HG02938 (cell line): ENCODE measurements at regions not wholly inside any gene's neighbourhood (a gene's known extent, or its start where the extent isn't known, plus 50 kb on each side); places are given as distances from the start of the nearest gene placed in this dataset.

Experiments
- ATAC-seq: cut with Tn5 transposase; IDR thresholded peaks from one replicate; pipeline ENCODE4 v1.9.1; 2021; ENCODE audit warnings: mild to moderate bottlenecking, moderate library complexity; ENCODE audit not compliant: unreplicated experiment

DNA sequence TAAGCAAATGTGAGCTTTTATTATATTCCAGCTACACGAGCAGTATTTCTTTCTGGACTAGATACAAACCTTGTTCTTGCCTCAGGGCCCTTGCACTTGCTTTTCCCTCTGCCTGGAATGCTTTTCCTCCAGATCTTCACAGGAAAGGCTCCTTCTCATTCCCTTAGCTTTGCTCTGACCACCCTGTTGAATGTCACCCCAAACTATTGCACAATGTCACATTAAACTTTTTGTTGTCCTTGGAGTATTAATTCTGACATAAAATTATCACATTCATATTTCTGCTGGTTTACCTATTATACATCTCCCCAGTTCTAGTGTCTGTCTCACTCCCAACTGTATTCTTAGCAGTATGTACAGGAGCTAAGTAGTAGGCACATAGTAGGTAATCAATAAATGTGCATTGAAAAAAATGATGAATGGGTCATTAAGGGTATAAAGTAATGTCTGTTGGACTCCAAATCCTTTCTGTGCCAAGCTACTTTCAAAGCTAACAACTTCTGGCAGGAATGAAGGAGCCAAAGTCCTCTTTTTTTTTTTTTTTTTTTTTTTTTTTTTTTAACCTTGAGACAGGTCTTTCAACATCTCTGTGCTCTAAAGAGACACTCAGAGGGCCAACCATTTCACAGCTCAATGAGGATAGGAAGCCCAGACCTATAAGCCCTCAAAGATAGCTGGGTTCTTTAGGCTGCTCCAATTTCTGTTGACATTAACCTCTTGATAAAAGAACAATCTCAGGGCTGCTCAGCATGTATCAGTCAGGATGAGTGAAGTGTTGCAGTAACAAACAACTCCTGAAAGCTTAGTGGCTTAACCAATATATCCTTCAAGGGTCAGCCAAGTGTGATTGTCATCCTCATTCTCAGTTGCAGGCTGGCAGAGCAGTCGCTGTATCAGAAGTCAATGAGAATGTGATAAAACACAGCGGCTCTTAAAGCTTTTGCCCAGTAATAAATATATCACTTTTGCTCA, 424.4 kb upstream of the TBX3 start:
- no peak for ATAC-seq

DNA sequence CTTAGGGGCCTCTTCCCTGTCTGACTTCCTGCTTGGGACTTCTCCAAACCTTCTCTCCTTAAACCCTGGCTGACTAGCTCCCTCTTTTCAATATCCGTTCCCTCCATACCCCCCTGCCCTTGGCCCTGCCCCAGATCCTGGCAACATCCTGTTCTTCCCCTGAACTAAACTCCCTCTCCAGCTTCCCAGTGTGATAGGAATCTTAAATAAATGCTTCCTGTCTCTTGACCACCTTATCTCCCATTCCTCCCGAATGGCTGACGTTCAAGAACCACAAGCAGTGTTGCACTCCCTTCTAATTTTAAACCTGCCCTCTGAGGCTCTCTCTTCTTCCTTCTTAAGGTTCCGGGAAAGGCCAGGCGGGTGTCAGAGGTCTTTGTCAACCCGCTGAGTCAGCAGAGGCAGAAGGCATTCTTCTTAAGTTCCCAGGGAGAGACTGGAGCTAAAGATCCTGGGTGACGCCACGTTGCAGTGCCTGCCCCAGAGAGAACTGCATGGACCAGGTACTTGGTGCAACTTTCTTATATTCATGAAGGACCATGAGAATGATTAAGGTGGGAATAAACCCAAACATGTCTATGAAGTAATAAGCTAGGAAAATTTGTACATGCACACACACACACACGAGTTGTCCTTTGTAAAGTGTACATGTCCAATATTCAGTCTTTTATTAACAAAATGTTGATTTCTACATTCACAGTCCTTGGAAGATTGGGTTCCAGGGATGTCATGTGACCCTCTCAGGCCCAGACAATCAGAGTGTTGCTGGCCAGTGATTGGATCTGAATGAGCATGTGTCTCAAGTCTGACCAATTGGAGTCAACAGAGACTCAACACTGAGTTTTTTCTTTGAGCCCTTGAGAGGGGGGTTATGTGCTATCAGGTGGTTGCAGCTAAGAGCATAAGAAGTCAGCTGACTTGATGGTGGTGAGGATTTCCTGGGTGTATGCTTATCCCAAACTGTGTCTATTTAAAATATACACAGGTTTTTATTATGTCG, 420.2 kb upstream of the TBX3 start:
- no peak for ATAC-seq

DNA sequence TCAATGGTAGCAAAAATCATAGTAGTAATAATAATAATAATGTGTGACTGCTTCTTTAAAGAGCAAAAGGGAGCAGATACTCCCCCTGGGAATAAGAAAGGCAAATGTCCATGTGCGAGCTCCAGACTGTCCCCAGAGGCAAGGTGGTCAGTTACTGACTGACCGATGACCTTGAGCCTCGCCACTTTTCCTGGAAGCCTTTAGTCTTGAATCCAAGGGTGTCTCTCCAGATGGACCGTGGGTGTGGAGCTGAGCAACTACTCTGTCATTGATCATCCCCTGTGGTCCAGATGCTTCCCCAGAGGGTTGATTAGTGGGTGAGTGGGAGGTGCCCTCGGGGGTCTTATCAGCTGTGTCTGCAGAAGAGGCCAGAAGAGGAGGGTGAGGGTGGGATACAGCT, 418.5 kb upstream of the TBX3 start:
- no peak for ATAC-seq

DNA sequence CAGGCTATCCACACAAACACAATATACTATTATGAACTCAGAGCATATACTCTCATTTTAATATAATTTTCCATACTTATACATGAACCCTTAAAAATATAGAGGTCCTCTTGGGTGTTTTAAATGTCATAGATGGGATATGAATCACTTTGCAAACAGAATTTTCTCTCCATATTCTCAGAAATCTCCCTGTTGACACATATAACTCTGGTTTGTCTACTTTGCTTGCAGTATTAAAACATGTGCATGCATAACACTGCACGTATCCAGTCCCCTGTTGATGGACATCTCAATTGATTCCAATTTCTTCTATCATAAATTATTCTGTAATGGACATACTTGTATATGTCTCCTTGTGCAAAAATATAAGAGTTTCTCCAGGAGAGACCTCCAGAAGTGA, 417.5 kb upstream of the TBX3 start:
- ATAC-seq = no peak

DNA sequence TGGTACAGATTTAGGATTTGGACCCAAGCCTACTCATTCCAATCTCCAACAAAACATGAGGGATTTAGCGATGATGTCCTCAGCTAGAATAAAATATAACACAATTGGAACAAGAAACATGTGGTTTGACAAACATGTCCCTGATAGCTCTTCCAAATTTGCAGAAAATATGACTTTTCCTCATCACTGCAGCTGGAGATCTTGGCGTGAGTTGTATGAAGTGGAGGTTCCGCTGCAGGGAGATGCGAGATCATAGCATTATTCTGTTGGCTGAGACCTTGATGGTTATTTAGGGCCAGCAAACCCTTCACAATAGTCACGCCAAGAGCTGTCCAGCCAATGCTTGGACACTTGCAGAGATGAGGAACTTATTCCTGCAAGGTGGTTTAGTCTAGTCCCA, 413.4 kb upstream of the TBX3 start:
- no peak for ATAC-seq

DNA sequence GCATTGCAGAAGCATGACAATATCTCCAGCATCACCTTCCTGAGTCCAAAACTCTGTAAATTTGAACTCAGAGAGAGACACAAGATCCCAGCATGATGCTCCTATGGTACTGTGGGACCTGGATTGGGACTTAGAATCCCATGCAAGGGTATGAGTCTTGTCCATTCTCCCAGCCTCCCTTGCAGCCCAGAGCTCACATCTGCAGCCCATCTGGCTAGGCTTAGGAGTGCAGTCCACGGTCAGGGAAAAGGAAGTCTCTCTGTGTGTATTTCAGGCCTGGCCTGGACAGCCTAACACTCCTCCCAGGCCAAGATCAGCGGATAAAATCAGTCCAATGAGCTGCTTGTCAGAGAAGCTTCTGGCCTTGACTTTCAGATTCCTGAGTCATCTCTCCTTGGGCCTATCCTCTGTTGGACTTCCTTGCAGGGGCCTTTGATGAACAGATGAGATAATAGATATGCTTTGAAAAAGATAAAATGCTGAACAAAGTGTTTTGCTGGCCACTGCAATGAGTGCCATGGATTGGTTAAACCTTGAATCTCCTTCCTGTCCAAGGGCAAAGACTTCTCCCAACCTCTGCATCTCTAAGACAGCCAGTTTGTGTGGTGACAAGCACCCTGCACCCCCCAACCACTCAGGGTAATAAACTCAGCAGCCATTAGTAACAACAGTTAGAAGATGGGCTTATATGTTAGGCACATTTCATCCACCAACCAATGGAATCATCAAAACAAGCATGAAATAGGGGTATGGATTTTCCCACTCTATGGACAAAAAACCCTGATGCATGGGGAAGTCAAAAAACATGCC, 412.8 kb upstream of the TBX3 start:
- no peak for ATAC-seq

DNA sequence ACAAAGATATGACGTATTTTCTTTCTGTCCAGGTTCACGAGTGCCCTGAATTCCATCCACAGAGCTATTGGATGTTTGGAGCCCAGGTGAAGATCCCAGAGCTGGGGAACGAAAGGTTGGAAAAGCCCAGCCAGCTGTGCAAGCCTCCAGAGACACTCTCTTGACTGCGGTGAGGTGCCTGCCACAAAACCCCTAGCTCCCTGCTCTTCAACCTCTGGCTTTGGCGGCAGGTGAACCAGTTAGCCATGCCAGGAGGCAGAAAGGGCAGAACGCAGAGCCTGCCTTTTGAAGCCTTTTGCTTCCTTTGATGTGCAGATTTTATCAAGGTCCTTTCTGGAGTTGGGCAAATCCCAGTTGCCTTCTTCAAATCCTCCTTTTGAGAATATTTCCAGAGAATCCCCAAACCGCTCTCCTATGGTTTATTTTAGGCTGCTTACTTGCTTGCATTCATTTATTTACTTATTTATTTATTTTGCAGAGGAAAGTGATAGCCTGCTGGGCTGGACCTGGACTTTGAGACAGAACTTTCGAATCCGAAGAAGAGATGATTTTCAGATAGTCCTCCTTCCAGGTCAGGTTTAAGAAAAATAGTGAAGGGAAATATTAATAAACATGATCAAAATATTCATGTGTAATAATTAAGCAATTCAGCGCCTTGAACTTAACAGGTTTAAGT, 411.2 kb upstream of the TBX3 start:
- no peak for ATAC-seq

DNA sequence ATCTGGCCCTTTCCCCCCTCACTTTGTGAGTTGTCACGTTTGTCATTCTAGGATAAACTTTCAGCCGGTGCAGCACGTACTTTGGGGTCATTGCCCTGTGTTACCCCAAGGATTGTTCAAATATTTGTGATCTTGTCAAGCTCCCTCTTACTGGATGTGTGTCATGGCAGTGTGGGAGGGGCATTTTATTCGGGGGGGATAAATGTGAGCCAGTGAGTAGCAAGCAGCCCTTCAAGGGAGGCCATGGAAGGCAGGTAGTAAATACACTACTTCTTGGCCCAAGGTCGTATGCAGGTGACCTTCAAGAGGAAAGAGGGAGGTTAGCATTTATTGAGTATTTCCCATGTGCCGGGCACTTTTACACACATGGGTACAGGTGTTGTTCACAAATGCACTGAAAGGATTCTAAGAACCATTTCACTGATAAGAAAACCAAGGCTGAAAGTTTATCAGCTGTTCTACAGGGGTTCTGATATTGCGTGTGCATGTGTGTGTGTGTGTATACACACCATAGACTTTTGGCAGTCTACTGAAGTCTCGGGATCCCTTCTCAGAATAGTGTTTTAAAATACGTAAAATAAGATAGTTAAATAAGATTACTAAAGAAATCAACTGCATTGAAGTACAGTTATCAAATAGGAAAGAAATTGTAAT, 410.3 kb upstream of the TBX3 start:
- ATAC-seq = no peak

DNA sequence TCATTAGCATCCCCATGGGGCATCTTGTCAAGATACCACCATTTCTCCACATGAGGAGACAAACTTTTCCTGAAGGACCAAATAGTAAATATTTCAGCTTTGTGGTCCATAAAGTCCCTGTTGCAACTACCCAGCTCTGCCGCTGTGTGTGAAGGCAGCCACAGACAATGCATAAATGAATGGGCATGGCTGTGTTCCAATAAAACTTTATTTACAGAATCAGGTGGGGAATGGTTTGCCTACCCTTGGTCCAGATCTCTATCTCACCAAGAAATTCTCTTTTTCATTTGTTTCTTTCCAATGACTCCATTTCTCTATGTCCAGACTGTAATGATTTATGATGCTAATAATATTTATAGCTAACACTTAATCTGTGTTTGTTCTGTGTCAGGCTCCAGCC, 409.3 kb upstream of the TBX3 start:
- ATAC-seq = no peak

DNA sequence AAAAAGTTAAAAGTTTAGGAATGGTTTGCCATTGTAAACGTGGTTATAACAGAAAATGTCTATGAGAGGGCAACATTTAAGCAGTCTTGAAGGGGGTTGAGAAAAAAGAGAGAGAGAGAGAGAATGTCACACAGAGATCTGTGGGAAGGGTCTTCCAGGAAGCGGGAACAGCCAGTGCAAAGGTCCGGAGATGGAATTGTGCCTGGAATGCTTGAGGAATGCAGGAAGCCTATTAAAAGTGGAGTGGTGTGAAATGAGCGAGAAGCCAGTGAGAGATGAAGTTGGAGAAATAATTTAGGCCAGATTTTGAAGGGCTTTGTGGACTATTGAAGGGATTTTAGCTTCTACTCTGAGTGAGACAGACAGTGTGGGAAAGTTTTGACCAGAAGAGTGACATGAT, 406.8 kb upstream of the TBX3 start:
- no peak for ATAC-seq

DNA sequence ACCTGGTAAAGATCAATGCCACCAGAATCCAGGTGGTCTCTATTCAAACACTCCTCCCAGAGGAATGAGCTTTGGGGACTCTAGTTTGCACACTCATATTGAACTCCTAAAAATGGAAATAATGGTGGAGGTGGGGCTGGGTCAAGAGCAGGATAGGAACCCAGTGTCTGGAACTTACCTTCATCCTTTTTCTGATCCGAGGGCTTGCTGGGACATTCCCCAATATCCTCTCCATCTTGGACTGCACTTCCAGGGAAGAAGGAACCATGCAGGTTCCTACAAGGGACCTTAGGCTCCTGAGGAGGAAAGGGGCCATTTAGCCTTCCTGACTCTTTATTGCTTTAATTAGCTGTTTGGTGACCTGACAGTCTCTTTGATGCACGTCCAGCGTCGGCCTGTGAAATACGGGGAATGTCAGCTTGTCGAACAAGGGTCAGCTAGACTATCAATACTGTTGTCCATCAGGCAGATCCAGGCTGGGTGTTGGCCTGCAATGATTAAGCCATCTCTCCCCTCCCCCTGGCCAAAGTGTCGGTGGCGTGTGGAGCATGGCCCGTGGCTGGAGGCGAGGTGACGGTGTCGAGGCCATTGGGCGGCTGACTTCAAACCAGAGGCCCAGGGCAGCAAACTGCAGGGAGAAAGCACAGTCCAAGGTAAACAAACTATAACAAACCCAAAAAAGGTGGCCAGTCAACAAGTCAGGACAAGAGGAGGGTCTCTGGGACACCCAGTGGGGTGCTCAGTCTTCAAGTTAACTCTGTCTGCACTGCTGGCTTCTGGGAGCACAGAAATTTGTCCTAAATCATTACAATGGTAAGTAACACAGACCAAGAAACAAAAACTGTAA, 405.2 kb upstream of the TBX3 start:
- ATAC-seq = no peak

DNA sequence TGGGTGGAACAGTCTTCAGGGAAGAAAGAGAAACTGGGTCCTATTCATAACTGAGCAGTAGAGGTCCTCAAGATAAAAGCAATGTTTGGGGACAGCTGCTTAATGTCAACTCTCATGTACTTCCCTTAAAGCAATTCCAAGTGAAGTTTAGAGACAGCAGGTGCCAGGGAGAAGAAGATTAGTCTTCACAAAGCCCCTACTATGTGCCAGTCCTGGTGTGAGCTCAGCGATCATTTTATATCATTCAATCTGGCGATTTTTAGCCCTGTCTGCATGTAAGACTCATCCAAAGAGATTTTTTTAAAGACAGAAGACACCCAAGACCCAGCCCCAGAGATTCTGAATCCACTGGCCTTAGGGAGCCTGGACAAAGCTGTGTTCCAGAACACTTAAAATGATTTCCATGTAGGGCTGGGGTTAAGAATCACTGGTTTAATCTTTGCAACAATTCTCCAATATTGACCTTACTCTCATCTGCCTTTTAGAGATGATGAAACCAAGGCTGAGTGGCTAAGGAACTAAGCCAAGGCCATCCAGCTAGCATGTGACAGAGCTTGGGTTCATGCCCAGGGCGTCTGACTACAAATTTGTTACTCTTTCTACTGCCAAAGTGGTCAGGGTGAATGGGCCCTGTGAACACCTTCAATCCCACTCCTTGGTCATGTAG, 404.5 kb upstream of the TBX3 start:
- ATAC-seq = no peak

DNA sequence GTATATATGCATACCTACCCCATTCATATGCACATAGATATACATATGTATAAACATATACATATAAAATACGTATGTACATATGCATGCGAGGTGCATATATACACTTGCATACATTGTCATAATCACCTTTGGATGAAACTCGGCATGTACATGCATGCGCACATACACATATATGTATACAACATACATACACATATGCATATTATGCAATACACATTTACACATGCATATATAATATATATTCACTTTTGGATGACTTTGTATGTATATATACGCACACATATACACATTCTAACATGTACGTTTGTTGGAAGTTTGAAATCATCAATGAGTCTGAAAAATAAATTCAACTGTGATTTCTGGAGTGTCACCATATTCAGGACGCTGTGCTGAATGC, 401.6 kb upstream of the TBX3 start:
- ATAC-seq = no peak

DNA sequence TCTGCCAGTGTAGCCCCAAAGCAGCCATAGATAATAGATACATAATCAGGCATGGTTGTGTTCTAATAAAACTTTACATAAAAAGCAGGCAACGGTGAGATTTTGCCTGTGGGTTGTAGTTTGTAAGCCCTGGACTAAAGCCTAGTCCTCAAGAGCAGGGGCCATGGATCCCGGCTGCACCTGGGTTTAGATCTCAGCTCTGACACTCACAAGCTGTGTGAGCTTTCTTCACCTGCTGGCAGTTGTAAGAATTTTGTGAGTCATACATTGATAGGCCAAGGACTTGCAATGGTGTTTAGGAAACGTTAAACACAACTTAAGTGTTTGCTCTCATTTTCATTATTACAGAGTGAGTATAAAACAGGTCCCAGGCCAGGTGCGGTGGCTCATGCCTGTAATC, 395.8 kb upstream of the TBX3 start:
- no peak for ATAC-seq

DNA sequence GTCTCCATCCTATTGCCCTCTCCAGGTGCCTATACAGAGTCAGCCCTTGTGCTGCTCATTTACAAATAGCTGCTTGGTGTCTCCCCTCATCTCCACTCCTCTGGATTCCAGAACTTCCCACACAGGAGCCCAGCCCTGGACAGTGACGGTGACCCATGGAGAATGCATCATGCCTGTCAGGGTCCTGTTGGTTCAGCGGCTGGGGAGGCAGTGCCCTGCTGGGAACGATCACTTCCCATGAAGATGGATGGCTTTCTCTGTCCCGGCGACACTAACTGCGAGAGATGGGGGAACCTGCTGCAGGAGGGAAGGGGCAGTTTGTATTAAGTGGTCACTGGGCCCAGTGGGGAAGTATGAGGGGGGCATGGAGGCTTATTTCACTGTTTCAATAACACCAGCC, 395.0 kb upstream of the TBX3 start:
- ATAC-seq = no peak

DNA sequence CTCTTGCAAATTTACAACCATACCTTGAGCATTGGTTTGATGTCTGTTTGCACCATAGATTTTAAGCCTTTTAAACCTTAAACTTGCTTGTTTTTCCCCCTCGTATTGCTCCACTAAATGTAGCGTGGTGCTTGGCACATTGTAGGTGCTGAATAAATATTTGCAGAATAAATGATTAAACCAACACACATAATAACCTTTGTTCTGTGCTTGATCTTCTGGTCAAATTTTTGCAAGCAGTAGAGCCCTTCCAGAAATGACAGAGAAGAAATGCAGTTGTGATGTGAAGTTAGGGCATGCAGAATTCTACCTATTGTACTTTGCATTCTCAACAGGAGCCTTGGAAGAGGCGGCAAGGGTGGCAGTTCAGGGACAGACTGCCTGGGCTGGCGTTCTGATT, 394.4 kb upstream of the TBX3 start:
- ATAC-seq = no peak

DNA sequence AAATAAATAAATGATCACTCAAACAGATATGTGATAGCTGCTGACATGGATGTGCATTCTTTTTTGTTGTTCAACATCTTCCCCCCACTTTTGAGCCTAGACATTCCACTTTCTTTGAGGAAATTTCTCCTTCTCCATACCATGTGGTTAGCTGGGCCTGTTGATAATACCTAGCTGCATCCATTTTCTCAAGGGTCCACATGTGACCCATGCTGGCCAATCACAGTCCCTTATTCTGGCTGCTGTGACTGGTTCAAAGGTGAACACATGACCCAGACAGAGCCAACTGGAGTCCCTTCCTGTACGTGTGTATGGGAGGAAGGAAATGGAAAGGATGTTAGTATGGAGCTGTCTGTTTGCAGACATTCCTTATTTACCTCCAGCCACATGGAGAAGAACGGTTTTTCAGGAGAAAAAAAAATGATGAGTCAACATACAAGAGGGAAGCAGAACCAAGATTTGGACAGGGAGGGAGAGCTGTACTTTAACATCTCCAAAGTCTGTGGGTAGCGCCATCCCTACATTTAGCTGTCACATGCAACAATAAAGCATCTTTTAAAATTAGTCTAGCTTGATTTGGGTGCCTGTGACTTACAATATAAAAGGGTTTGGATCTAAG, 391.7 kb upstream of the TBX3 start:
- no peak for ATAC-seq

DNA sequence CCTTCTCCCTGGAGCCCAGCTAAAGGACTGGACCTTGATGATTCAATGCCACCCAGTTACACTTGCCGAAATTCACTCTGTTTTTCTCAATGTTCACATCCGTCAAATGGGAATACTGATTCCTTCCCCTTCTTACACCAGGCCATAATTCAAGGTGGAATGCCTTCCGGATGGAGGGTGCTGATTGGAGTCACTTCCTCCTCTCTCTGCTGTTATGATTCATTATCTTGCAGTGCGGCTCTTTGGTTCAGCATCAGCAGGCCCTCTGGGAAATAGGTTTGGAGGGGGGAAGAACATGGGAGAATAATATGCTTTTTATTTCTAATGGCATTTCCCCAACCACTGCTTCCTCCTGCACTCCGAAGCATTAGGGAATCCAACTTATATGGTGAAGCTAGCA, 390.6 kb upstream of the TBX3 start:
- no peak for ATAC-seq
